ENCODE measurements at regions not wholly inside any gene's neighbourhood (a gene's known extent, or its start where the extent isn't known, plus 50 kb on each side); places are given as distances from the start of the nearest gene placed in this dataset.
"Not testable (repeated sequence)": the region's sequence is repeated elsewhere in the genome, so short reads cannot be mapped to it uniquely, and the experiment has no call there.

DNA sequence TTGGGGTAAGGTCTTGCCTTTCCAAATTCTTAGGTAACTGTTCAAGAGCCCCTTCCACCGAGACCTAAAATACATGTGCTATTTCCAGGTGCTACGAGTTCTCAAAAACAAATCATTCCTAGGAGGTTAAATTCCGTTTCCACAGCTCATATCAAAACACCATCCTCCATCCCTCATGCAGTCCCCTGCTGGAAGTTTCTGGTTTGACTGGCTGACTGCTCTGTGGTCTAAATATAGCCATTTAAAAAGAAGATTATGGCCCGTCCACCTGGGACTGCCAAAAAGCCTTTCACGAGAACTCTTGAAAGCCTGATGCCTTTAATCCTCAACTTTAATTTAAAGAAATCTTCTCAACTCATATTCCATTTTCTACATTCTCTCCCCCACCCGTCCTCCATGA lies 201.5 kb upstream of the MYL2 start:
- H3K9me3 ChIP-seq, result no peaks in the 10 kb centered on the region
- BruUV-seq (replicated peaks), result no TSS peak
- Mint-ChIP-seq H3K27me3 (ENCODE audit: insufficient read depth, unreplicated experiment) (peaks cover 4% of the 10 kb centered on the region), H3K27ac (ENCODE audit: unreplicated experiment) (no peak overlapping the region), H3K4me1 (ENCODE audit: low read depth, unreplicated experiment) (no peaks in the 10 kb centered on the region), H3K36me3 (ENCODE audit: insufficient read depth, unreplicated experiment) (no peaks in the 10 kb centered on the region), H3K9me3 (ENCODE audit: unreplicated experiment) (no peaks in the 10 kb centered on the region), H3K4me3 (ENCODE audit: unreplicated experiment) (no peak overlapping the region)
- no peaks in the 10 kb centered on the region for H3K27me3 ChIP-seq (replicated peaks; ENCODE audit: control insufficient read depth, insufficient read depth, low read length)
- no peaks in the 10 kb centered on the region for H3K36me3 ChIP-seq (ENCODE audit: control insufficient read depth, insufficient read depth, low read length)
- TF ChIP-seq, protein P1, sequence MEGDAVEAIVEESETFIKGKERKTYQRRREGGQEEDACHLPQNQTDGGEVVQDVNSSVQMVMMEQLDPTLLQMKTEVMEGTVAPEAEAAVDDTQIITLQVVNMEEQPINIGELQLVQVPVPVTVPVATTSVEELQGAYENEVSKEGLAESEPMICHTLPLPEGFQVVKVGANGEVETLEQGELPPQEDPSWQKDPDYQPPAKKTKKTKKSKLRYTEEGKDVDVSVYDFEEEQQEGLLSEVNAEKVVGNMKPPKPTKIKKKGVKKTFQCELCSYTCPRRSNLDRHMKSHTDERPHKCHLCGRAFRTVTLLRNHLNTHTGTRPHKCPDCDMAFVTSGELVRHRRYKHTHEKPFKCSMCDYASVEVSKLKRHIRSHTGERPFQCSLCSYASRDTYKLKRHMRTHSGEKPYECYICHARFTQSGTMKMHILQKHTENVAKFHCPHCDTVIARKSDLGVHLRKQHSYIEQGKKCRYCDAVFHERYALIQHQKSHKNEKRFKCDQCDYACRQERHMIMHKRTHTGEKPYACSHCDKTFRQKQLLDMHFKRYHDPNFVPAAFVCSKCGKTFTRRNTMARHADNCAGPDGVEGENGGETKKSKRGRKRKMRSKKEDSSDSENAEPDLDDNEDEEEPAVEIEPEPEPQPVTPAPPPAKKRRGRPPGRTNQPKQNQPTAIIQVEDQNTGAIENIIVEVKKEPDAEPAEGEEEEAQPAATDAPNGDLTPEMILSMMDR (IDR thresholded peaks at IDR 0.05; ENCODE audit: insufficient read depth in 1 of 2, low read depth in 1 of 2, low read length in 1 of 2, severe bottlenecking in 1 of 2, unreplicated experiment in 1 of 2), result no peak
- H3K4me3 ChIP-seq (ENCODE audit: low read depth, low read length), result no peak overlapping the region
- ChIA-PET POLR2A (no interaction called here), CTCF (no interaction called here)
- no peak for DNase-seq
- no peaks in the 10 kb centered on the region for H3K4me1 ChIP-seq
- intact Hi-C loops (cut with micrococcal nuclease; ENCODE audit: unreplicated experiment), result no loop called here

DNA sequence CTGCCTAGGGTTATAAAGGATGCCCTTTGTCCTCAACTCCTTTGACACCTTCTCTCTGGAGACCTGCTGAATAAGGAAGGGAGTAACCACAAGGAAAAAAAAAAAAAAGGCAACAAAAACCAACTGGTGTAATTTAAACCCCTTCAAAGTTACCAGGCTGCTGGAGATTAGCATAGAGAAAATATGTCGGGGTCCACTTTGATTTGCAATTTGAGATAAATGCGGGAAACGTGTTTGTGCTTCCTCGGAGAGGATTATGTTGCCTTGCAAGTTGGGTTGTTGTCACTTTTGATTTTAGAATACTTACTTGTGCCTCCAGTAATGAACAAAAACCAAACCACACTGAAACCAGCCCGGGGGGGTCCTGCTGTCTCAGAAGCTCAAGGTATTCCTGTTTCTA lies 200.2 kb upstream of the MYL2 start:
- no peaks in the 10 kb centered on the region for H3K36me3 ChIP-seq (ENCODE audit: control insufficient read depth, insufficient read depth, low read length)
- no peaks in the 10 kb centered on the region for H3K4me1 Mint-ChIP-seq (ENCODE audit: low read depth, unreplicated experiment)
- TF ChIP-seq, protein P1 (IDR thresholded peaks at IDR 0.05; ENCODE audit: insufficient read depth in 1 of 2, low read depth in 1 of 2, low read length in 1 of 2, severe bottlenecking in 1 of 2, unreplicated experiment in 1 of 2), result no peak
- ChIA-PET CTCF (no interaction called here), POLR2A (no interaction called here)
- no peaks in the 10 kb centered on the region for H3K36me3 Mint-ChIP-seq (ENCODE audit: insufficient read depth, unreplicated experiment)
- no peaks in the 10 kb centered on the region for H3K9me3 ChIP-seq
- no peaks in the 10 kb centered on the region for H3K4me1 ChIP-seq
- no peak overlapping the region for H3K27ac Mint-ChIP-seq (ENCODE audit: unreplicated experiment)
- intact Hi-C loops (cut with micrococcal nuclease; ENCODE audit: unreplicated experiment), result no loop called here
- H3K9me3 Mint-ChIP-seq (ENCODE audit: unreplicated experiment), result peaks cover 6% of the 10 kb centered on the region
- peaks cover 6% of the 10 kb centered on the region for H3K27me3 Mint-ChIP-seq (ENCODE audit: insufficient read depth, unreplicated experiment)
- H3K4me3 Mint-ChIP-seq (ENCODE audit: unreplicated experiment), result no peak overlapping the region
- BruUV-seq (replicated peaks), result no TSS peak
- no peak overlapping the region for H3K4me3 ChIP-seq (ENCODE audit: low read depth, low read length)
- no peak for DNase-seq
- H3K27me3 ChIP-seq (replicated peaks; ENCODE audit: control insufficient read depth, insufficient read depth, low read length), result no peaks in the 10 kb centered on the region

DNA sequence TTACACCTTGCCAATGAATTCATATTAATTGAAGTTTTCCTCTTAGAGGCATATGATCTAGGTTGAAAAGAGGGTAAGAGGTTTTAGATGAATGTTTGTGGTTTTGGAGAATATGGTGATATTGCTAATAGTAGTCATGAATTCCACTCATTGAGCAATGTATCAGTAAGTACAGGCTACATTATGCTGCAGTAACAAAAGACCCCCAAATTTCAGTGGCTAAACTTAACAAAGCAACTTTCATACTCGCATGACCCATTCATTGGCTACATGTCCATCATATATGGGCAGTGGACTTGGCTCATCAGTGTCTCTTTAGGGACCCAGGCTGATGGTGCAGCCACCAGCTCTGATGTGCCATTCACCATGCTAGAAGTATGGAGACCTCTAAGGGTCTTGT lies 196.6 kb upstream of the MYL2 start:
- no peak overlapping the region for H3K27ac Mint-ChIP-seq (ENCODE audit: unreplicated experiment)
- POLR2A ChIA-PET, result no interaction called here
- no peaks in the 10 kb centered on the region for H3K36me3 Mint-ChIP-seq (ENCODE audit: insufficient read depth, unreplicated experiment)
- TF ChIP-seq, protein P1 (IDR thresholded peaks at IDR 0.05; ENCODE audit: insufficient read depth in 1 of 2, low read depth in 1 of 2, low read length in 1 of 2, severe bottlenecking in 1 of 2, unreplicated experiment in 1 of 2), result no peak
- DNase-seq, result no peak
- intact Hi-C loops (cut with micrococcal nuclease; ENCODE audit: unreplicated experiment), result no loop called here
- no peaks in the 10 kb centered on the region for H3K9me3 ChIP-seq
- no peaks in the 10 kb centered on the region for H3K27me3 ChIP-seq (replicated peaks; ENCODE audit: control insufficient read depth, insufficient read depth, low read length)
- no peaks in the 10 kb centered on the region for H3K4me1 ChIP-seq
- BruUV-seq (replicated peaks), result no TSS peak
- peaks cover 5% of the 10 kb centered on the region for H3K27me3 Mint-ChIP-seq (ENCODE audit: insufficient read depth, unreplicated experiment)
- no peaks in the 10 kb centered on the region for H3K36me3 ChIP-seq (ENCODE audit: control insufficient read depth, insufficient read depth, low read length)
- CTCF ChIA-PET, result no interaction called here
- peaks cover 10% of the 10 kb centered on the region for H3K9me3 Mint-ChIP-seq (ENCODE audit: unreplicated experiment)
- H3K4me3 Mint-ChIP-seq (ENCODE audit: unreplicated experiment), result no peak overlapping the region
- no peaks in the 10 kb centered on the region for H3K4me1 Mint-ChIP-seq (ENCODE audit: low read depth, unreplicated experiment)
- H3K4me3 ChIP-seq (ENCODE audit: low read depth, low read length), result no peak overlapping the region

DNA sequence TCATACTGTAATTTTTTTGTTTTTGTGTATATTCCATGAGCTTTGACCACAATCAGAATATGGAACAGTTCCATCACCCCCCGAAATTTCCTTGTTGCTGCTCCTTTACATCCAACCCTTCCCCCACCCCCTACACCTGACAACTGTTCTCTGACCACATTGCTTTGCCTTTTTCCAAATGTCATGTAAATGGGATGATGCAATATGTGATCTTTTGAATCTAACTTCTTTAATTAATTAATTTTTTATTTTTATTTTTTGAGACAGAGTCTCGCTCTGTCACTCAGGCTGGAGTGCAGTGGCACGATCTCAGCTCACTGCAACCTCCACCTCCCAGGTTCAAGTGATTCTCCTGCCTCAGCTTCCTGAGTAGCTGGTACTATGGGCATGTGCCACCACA lies 192.9 kb upstream of the MYL2 start:
- H3K27ac Mint-ChIP-seq (ENCODE audit: unreplicated experiment), result not testable (repeated sequence)

More for the DNA sequence above, 192.9 kb upstream of the MYL2 start:
- H3K27me3 ChIP-seq (replicated peaks; ENCODE audit: control insufficient read depth, insufficient read depth, low read length); H3K36me3 ChIP-seq (ENCODE audit: control insufficient read depth, insufficient read depth, low read length); H3K4me1 ChIP-seq; H3K36me3 Mint-ChIP-seq (ENCODE audit: insufficient read depth, unreplicated experiment); H3K9me3 ChIP-seq; DNase-seq; H3K4me3 ChIP-seq (ENCODE audit: low read depth, low read length); H3K4me1 Mint-ChIP-seq (ENCODE audit: low read depth, unreplicated experiment); POLR2A ChIA-PET; intact Hi-C loops (cut with micrococcal nuclease; ENCODE audit: unreplicated experiment); H3K4me3 Mint-ChIP-seq (ENCODE audit: unreplicated experiment); BruUV-seq (replicated peaks); CTCF ChIA-PET: not testable (repeated sequence)
- Mint-ChIP-seq H3K9me3 (ENCODE audit: unreplicated experiment) (peaks cover 10% of the 10 kb centered on the region), H3K27me3 (ENCODE audit: insufficient read depth, unreplicated experiment) (peaks cover 12% of the 10 kb centered on the region)

All from Caco-2 (cell line).